ENCODE measurements at regions not wholly inside any gene's neighbourhood (a gene's known extent, or its start where the extent isn't known, plus 50 kb on each side); places are given as distances from the start of the nearest gene placed in this dataset.

- TF ChIP-seq BACH2 (CRISPR knock-in tag; IDR thresholded peaks at IDR 0.05; ENCODE audit: borderline replicate concordance): no peak
- no peak for TF ChIP-seq SNAI2 (CRISPR knock-in tag; IDR thresholded peaks at IDR 0.05)
- TF ChIP-seq, protein P1, sequence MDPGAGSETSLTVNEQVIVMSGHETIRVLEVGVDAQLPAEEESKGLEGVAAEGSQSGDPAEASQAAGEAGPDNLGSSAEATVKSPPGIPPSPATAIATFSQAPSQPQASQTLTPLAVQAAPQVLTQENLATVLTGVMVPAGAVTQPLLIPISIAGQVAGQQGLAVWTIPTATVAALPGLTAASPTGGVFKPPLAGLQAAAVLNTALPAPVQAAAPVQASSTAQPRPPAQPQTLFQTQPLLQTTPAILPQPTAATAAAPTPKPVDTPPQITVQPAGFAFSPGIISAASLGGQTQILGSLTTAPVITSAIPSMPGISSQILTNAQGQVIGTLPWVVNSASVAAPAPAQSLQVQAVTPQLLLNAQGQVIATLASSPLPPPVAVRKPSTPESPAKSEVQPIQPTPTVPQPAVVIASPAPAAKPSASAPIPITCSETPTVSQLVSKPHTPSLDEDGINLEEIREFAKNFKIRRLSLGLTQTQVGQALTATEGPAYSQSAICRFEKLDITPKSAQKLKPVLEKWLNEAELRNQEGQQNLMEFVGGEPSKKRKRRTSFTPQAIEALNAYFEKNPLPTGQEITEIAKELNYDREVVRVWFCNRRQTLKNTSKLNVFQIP (CRISPR knock-in tag; IDR thresholded peaks at IDR 0.05; ENCODE audit: borderline replicate concordance, low read depth): no peak
- TF ChIP-seq ESRRG (CRISPR knock-in tag; IDR thresholded peaks at IDR 0.05): no peak
- TF ChIP-seq TCF4 (CRISPR knock-in tag; IDR thresholded peaks at IDR 0.05; ENCODE audit: borderline replicate concordance): no peak
- TF ChIP-seq ARNTL (CRISPR knock-in tag; IDR thresholded peaks at IDR 0.05; ENCODE audit: borderline replicate concordance, low read depth): no peak
- TF ChIP-seq, protein P2, sequence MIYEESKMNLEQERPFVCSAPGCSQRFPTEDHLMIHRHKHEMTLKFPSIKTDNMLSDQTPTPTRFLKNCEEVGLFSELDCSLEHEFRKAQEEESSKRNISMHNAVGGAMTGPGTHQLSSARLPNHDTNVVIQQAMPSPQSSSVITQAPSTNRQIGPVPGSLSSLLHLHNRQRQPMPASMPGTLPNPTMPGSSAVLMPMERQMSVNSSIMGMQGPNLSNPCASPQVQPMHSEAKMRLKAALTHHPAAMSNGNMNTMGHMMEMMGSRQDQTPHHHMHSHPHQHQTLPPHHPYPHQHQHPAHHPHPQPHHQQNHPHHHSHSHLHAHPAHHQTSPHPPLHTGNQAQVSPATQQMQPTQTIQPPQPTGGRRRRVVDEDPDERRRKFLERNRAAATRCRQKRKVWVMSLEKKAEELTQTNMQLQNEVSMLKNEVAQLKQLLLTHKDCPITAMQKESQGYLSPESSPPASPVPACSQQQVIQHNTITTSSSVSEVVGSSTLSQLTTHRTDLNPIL (CRISPR knock-in tag; IDR thresholded peaks at IDR 0.05; ENCODE audit: low read depth): no peak
- TF ChIP-seq, protein P3, sequence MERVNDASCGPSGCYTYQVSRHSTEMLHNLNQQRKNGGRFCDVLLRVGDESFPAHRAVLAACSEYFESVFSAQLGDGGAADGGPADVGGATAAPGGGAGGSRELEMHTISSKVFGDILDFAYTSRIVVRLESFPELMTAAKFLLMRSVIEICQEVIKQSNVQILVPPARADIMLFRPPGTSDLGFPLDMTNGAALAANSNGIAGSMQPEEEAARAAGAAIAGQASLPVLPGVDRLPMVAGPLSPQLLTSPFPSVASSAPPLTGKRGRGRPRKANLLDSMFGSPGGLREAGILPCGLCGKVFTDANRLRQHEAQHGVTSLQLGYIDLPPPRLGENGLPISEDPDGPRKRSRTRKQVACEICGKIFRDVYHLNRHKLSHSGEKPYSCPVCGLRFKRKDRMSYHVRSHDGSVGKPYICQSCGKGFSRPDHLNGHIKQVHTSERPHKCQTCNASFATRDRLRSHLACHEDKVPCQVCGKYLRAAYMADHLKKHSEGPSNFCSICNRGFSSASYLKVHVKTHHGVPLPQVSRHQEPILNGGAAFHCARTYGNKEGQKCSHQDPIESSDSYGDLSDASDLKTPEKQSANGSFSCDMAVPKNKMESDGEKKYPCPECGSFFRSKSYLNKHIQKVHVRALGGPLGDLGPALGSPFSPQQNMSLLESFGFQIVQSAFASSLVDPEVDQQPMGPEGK (CRISPR knock-in tag; IDR thresholded peaks at IDR 0.05; ENCODE audit: borderline replicate concordance): no peak
- no peak for TF ChIP-seq RARB (CRISPR knock-in tag; IDR thresholded peaks at IDR 0.05)
Measured at GRCh38 chr3:84680700-84681099, 278.1 kb upstream of the CADM2 start.
